GM19452 (cell line): ENCODE measurements at regions not wholly inside any gene's neighbourhood (a gene's known extent, or its start where the extent isn't known, plus 50 kb on each side); places are given as distances from the start of the nearest gene placed in this dataset.
"Not testable (repeated sequence)": the region's sequence is repeated elsewhere in the genome, so short reads cannot be mapped to it uniquely, and the experiment has no call there.

Experiments used
- ATAC-seq: cut with Tn5 transposase; IDR thresholded peaks from one replicate; pipeline ENCODE4 v1.9.1; 2021; ENCODE audit not compliant: unreplicated experiment

- ATAC-seq = not testable (repeated sequence)
These were observed 166.4 kb upstream of the TMCC3 start for GRCh38 chr12:94816746-94817145.

GRCh38 chr12:94815958-94816357 lies 165.6 kb upstream of the TMCC3 start:
- ATAC-seq = no peak

DNA sequence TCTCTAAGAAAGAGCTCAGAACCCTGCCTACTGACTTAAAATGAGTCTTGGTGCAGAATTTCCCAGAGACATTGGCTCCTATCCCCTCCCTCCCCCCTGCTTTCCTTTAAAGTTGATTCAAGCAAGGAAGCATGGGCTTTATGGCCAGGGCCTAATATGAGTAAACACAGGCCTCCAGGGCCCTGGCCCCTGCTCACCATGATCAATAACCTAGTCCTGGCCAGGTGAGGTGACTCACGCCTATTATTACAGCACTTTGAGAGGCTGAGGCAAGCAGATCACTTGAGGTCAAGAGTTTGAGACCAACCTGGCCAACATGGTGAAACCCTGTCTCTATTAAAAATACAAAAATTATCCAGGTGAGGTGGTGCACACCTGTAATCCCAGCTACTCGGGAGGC lies 165.1 kb upstream of the TMCC3 start:
- ATAC-seq = no peak

DNA sequence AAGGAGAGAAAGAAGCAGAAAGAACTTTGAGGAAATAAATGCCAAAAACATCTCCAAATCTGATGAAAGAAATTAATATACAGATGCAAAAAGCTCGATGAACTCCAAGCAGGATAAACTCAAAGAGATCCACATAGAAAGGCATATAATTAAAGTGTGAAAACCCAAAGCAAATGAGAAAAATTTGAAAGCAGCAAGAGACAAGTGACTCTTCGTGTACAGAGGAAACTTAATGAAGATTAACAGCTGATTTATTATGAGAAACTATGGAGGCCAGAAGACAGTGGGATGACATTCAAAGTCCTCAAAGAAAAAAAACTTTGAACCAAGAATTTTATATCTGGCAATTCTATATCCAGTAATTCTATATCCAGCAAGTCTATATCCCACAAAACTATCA lies 163.0 kb upstream of the TMCC3 start:
- no peak for ATAC-seq

DNA sequence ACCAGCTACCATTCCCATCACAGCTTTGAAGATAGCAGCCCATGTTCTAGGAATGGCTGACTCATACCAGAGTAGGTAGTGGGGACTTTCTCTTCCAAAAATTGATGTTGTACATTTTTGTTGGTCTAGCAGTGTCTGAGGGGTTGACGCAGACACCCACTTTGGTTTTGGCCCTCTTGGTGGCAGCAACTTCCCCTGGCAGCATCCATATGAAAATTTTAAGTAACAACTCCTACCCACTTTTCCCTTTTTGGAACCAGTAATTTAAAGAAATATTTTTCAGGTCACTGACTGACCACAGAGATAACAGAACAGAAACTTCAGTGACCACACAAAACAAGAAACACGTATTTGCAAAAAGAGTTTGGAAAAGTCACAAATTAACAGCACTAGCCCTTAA lies 162.0 kb upstream of the TMCC3 start:
- no peak for ATAC-seq

GRCh38 chr12:94811611-94812010 lies 161.3 kb upstream of the TMCC3 start:
- ATAC-seq = no peak

- ATAC-seq = no peak
These were observed 157.6 kb upstream of the TMCC3 start for GRCh38 chr12:94807951-94808350.

GRCh38 chr12:94806617-94807016 lies 156.3 kb upstream of the TMCC3 start:
- ATAC-seq = no peak

DNA sequence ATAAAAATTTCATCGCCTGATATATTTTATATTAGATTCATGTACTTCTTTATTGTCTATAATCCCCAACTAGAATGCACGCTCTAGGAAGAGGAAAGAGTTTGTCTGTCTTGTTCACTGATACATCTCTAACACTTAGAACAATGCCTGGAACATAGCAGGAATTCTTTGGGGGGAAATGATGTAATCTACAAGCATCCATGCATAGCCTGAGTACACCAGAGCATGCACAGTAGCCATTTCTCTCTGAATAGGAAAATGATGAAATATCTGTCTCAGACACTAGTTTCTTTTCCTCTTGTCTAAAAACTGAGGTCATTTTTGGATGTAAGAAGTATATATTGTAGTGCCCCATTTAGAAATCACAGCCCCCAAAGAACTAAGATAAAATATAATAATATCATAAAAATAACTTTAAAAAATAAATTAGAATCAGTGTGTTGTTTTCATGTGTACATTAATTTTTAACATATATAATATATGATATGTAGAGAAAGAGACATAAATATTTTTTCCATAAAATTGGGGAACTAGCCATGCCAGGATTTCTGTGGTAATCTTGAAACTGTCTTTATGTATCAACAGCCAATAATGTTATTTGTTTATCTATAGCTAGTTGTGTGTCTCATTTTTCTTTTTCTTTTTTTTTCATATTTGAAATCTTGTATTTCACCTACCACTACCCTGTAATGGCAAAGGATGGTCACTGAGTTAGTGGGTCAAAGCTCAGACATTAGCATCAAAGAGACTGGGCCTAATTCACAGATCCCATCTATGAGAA lies 155.6 kb upstream of the TMCC3 start:
- no peak for ATAC-seq

DNA sequence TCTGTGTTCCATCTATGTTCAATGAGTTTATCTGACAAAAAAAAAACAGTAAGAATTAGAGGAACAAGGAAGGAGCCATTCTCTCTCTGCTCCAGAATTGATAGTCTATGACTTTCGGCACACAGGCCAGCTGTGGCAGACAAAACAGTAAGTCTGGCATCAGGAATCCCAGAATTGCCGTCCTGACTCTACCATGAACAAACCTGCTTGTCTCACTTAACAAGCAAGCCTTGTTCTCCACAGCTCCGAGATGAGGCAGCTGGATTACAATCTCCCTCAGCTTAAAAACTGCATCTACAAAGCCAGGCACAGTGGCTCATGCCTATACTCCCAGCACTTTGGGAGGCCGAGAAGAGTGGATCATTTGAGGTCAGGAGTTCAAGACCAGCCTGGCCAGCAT lies 153.6 kb upstream of the TMCC3 start:
- no peak for ATAC-seq

DNA sequence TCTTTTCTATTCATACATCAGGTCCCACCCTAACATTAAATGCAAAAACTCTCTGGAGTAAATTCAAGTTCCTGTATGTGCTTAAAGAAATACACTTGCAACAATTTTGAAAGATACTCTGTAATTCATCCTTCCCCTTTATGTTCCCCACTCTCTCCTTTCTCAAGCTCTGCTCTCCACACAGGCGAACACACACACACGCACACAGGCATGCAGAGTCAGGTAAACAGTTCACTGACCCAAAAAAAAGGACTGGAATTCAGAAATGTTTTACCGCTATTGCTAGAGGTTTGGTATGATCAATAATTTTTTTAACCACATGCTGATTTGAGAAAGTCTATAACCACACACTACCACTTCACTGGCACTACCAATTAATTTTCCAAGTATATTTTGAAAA lies 152.4 kb upstream of the TMCC3 start:
- no peak for ATAC-seq

- ATAC-seq = no peak
These were observed 151.4 kb upstream of the TMCC3 start for GRCh38 chr12:94801745-94802144.

DNA sequence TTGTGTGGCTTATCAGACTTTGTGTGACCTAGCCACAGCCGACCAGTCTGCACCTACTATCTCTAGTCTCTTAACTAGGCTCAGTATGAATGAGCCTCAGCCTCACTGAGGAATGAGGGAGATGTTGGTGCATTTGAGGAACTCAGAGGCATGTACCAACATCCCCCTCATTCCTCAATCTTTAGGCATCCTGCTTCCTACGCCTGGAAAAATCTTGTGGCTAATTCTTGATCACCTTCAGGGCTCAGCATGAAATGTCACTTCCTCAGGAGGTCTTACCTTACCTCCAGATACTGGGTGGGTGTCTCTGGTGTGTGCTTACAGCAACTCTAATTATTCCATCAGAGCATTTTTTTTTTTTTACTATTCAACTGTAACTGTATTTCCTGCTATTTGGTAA lies 148.8 kb upstream of the TMCC3 start:
- ATAC-seq = no peak

GRCh38 chr12:94798113-94798512 lies 147.8 kb upstream of the TMCC3 start:
- ATAC-seq = no peak

DNA sequence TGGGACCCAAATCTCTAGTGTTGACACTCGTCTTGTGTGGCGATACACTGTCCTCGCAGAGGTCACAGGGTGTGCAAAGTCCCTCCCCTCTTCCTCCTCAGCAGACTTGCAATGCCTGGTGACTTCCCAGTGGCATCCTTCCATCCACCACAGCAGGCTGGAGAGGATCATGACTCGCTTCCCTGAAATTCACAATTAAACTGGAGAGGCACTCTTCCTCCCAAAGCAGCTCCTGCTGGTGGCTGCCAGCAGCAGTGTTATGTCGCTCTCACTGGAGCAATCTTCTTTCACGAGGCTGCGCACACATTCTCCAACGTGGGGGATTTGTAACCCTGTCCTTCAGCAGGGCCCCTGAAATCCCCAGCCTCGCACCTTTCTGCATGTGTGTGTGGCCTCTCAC lies 145.2 kb upstream of the TMCC3 start:
- no peak for ATAC-seq

GRCh38 chr12:94795044-94795443 lies 144.7 kb upstream of the TMCC3 start:
- no peak for ATAC-seq

DNA sequence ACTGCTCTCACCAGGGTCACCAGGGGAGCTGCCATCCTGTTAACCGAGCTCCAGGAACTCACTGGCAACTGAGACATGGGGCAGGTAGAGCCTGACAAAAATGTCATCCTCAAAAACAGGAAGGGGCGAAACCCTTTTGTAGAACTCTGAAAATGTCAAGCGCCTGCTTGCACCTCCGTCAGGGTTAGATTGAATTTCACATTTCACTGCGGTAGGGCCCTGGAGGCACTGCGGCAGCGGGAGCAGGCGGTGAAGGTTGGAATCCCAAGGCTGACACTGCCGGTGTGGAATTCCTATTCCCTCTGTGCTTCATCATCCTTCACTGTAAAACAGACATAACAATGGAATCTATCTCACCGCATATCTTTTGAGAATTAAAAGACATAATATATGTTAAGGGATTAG lies 142.8 kb upstream of the TMCC3 start:
- ATAC-seq = no peak

DNA sequence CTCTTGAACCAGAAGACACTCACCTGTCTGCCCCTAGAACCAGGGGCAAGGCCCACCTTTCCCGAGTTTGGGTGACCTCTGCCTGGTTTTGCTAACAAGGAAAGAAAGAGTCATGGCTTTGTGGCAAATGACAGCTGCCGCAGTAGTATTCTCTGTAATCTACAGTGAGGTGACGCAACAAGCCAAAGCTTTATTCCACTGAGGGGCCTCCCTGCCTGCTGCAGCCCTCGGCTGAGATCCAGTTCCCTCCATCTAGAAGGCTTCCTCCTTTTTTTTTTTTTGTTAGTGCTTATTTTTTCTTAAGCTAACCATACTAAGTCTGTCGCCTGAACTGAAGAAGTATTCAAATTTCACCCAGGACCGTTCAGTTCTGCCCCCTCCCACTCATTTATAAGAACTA lies 142.3 kb upstream of the TMCC3 start:
- ATAC-seq = no peak

GRCh38 chr12:94791933-94792332 lies 141.6 kb upstream of the TMCC3 start:
- no peak for ATAC-seq

- ATAC-seq = no peak
These were observed 140.5 kb upstream of the TMCC3 start for GRCh38 chr12:94790825-94791224.

DNA sequence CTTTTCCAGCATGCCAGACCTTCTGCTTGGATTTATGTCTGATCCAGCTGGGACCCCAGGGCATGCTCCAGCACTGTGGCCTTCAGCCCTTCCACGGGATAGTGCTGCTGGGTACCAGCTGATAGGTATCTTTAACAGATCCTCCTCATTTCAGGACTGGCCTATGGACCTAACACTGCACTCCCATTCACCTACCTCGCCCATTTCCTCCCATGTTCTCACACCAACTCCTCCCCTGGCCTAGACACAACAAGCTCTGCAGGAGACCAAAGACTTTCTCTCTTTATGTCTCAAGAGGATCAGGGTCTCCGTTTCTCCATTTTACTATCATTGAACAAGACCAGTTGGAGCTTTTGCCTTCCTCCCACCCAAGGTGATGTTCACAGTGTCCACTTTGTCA lies 140.0 kb upstream of the TMCC3 start:
- no peak for ATAC-seq

DNA sequence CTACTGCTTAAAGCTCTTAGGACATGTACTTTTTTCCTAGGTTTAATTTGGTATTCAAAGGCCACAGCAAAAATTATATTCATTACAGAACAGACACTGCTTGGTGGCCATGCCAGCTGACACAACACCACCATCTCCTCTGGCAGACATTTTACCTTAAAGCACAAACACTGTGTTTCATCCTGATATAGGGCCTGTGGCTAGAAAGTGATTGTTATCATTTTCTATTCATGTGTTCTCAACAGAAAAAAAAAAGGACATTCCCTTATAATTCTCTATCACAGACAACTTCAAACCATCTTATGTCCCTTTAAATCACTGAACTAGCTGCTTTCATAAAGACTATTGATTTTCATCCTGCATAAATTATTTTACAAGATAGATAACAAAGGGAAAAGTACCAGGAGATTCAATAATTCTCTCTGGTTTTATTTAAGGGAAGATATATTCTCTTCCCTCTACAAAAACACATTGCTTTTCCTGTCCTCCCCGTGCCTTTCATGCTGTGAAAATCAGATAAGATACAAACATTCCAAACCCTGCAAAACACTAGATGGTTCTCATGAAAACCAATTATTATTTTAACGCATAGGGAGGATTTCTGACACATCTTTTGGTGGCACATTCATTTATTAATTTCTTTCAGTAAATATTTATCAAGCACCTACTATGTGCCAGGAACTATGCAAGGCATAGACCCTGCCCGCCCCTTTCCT lies 139.3 kb upstream of the TMCC3 start:
- ATAC-seq = no peak

DNA sequence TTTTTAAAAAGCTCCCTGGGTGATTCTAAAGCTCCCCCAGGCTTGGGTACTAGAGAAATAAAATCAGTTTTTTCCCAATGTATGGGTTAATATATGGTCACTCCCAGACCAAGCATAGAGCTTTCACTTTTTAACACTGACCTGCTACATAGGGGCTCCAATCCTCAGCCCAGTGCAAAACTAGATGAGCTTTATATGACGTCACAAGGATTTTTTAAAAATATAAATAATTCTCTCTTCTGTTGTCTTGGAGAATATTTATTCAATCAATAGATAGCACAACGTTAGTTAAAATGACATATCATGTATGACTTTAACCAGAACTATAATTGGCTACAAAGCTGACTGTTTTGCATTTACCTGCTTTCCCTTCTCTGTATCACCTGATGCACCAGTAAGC lies 137.9 kb upstream of the TMCC3 start:
- ATAC-seq = no peak
